ENCODE measurements at regions not wholly inside any gene's neighbourhood (a gene's known extent, or its start where the extent isn't known, plus 50 kb on each side); places are given as distances from the start of the nearest gene placed in this dataset.
"Not testable (repeated sequence)": the region's sequence is repeated elsewhere in the genome, so short reads cannot be mapped to it uniquely, and the experiment has no call there.

DNA sequence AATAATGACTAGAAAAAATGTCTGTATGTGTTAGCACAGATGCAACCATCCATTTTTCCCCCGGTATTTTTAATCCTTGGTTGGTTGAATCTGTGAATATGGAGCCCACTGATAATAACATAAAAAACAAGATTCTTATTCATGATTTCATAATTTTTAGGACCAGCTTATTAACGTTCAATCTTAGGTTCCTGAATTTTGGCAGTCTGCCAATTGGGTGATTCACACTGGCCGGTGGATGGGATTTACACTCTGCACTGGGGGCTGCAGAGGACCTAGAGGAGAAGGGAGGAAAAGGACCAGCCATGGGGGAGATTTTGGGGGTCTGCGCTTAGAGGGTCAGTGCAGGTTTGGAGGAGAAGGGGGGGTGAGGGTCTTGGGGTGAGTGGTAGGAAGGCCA is 327.9 kb downstream of the ACTR3B start:
- DNase-seq (ENCODE audit: low spot score): no peak

DNA sequence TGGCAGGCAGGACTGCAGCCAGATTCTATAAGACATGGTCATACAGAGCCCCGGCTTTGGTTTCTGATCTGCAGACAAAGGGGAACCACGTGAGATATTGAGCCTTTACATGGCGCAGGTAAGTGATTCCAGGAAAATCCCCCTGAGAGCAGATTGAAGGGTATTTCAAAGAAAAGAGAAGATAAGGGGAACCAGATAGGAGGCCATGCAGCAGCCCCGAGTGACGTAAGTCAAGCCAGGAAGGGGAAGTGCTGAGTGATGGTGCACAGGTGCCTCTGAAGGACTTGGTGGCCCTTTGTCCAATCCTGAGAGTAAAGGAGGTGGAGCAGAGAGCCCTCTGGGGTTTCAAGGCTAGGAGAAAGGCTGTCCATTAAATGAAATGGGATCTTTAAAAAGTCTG is 329.0 kb downstream of the ACTR3B start:
- DNase-seq (ENCODE audit: low spot score): no peak

DNA sequence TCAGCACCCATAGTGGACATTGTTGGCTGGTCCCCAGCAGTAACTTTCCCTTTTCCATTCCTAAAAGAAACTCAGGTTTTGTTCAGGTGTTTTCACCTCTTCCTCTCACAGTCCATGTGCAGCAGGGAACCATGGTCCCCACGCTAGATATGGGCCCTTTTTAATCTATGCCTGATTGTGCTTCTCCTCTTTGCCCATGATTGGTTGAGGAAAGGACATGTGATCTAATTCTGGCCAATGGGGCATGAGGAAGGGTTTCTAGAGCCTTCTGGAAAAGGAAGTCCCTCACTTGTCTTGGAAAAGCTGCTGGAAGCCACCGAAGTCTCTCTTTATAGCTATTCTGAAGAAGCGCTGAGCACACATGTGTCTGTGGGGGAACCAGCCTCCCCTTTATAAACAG is 330.7 kb downstream of the ACTR3B start:
- DNase-seq (ENCODE audit: low spot score): no peak

DNA sequence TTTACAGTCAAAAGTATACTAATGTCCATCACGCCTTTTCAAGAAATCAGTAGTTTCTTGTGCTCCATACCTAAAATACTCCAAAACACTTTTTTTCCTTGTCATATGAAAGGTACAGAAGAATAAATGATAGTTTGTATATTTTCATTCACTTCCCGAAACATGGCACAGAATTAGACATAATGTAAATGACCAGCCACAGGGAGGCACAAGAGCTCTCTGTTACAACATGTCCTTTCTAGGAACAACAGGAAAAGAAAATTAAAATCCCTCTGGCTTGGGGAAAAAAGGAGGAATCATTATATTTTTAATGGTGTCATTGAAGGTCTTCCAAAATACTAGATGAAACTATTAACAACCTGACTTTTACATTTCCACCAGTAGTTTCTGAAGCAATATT is 331.2 kb downstream of the ACTR3B start:
- peak; percentile 23 for DNase-seq (ENCODE audit: low spot score)

DNA sequence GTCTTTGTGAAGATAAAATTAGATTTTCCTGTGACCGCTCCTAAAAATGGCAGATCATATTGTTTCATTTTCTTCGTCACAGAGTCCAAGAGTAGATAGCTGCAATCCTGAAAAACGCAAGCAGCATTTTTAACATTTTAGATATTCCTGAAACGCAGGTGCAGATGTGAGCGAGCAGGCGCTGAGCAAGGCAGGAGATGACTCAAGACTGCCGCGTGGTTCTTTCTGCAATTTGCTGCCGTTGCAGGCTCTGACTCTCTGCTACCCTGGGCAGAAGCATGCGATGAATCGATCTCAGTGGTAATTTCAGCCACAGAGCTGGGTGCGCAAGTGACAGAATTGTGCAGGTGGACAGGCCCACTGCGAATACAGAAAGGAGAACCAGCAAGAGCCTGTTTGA is 331.9 kb downstream of the ACTR3B start:
- DNase-seq (ENCODE audit: low spot score): no peak

DNA sequence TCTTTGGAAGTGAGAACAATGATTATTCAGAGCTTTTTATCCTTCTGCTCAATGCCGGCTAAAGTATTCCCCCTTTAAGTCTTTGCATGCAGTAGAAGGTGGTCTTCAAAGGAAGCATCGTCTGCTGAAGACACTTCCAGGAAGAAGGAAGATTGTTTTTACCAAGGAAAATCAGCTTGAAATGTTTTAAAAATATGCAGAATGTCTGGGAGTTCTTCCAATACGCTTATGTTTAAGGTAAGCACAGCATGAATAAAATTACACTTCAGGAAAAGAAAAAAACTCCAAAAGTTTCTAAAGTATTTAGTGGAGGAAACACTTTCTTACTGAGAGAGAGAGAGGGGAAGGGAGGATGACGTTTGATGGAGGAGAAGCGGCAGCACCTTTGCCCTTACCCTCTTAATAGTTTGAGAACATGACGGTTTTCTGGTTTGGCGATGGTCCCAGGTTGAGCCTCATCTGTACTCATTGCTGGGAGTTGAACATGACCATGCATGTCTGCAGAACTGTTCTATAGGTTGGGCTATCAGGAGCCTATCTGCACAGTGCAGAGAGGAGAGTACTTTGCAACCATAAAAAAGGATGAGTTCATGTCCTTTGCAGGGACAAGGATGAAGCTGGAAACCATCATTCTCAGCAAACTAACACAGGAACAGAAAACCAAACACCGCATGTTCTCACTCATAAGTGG is 338.1 kb downstream of the ACTR3B start:
- DNase-seq (ENCODE audit: low spot score): no peak

DNA sequence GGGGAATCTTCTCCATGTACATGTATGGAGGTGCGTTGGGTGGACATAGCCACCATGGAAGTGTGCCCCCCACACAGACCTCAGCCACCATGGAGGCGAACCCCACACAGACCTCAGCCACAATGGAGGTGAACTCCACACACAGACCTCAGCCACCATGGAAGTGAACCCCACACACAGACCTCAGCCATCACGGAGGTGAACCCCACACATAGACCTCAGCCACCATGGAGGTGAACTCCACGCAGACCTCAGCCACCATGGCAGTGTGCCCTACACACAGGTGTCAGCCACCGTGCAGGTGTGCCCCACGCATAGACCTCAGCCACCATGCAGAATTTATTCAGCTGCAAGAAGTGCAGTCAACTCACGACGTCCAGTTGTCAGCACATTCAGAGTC is 339.7 kb downstream of the ACTR3B start:
- no peak for DNase-seq (ENCODE audit: low spot score)

DNA sequence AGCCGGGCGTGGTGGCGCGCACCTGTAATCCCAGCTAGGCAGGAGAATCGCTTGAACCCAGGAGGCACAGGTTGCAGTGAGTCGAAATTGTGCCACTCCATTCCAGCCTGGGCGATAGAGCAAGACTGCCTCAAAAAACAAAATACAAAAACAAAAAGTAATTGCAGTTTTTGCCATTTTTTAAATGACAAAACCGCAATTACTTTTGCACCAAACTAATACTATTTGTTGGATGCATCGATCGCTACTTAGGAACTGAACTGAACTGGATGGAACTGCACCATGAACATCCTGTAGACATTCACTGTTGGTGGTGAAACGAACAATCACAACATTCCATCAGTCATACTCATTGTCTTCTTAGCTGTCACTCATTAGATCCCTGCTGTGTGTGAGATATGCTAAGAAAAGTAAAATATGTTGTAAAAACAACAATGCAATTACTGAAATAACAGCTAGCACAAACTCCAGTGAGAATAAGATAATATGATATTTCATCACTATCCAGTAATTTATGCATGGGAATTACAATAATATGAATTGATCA is 341.2 kb downstream of the ACTR3B start:
- DNase-seq (ENCODE audit: low spot score): no peak

DNA sequence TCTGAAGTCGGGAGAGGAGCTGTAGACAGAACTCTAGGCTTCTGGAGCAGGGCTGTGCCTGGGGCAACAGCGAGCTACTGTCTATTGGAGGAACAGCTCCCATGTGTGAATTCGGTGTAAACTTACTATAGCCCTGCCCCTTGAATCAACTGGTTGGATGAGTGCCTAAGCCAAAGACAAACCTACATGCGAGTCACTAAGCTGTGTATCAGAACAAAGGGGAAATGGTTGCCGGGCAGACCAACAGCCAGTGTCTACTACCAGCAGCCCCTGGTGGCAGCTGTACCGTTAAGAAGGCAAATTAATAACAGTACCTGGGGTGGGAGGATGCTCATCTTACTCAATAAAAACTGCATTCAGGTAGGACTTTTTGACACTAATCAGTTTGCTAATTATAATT is 343.6 kb downstream of the ACTR3B start:
- no peak for DNase-seq (ENCODE audit: low spot score)

DNA sequence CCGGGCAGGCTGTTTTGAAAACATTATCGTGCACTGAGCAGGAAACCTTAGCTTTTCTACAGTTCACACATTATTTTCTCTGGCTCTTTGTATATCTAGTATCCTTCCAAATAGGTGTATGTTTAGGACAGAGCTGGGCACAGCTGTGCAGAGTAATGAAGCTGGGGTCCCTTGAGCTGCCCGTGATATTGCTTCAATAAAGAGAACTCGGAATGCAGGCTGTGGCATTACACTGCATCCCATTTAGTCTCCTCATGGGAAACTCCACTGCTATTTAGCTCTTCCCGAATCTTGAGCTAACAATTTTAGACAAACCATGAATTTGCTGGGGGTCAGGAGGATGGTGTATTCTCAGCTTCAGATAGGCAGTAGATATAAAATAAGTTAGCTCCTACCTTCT is 348.3 kb downstream of the ACTR3B start:
- no peak for DNase-seq (ENCODE audit: low spot score)

DNA sequence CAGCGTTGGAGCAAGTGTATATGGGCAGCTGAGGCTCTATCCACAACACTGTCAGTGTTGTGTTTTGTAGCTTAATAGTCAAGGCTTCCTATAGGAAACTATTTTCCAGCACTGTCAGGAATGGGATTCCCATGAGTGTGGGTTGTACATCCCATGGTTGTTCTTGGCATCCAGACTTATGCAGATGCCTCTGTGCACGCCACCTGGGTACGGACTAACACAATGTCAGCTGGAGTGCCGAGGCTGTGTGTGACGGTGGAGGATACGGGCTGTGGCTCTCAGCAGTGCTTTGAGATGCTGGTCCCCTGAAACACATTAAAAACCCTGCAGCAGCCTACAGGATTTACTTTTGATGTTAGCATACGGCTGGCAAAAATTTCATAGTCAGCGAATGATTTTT is 350.0 kb downstream of the ACTR3B start:
- no peak for DNase-seq (ENCODE audit: low spot score)

DNA sequence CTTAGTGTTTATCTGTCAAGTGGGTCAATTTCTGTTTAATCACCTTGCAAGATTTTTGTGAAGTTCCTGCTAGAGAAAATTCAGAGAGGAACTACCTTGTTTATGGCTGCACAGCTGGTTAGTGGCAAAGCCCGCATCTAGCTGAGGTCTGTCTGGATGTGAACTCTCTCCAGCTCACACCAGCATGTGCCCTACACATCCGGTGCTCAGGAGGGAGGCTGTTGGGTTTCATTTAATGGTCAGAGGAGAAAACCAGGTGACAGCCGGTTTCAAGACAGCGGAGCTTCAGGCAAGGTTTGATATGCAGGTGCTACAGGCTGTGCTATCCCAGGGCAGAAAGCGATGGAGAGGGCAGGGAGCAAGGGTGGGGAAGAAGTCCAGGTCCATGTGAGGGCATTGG is 351.1 kb downstream of the ACTR3B start:
- no peak for DNase-seq (ENCODE audit: low spot score)

DNA sequence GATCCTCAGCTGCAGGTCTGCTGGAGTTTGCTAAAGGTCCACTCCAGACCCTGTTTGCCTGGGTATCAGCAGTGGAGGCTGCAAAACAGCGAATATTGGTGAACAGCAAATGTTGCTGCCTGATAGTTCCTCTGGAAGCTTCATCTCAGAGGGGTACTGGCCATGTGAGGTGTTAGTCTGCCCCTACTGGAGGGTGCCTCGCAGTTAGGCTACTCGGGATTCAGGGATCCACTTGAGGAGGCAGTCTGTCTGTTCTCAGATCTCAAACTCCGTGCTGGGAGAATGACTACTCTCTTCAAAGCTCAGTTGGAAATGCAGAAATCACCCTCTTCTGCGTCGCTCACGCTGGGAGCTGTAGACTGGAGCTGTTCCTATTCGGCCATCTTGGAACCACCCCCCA is 362.7 kb downstream of the ACTR3B start:
- not testable (repeated sequence) for DNase-seq (ENCODE audit: low spot score)

DNA sequence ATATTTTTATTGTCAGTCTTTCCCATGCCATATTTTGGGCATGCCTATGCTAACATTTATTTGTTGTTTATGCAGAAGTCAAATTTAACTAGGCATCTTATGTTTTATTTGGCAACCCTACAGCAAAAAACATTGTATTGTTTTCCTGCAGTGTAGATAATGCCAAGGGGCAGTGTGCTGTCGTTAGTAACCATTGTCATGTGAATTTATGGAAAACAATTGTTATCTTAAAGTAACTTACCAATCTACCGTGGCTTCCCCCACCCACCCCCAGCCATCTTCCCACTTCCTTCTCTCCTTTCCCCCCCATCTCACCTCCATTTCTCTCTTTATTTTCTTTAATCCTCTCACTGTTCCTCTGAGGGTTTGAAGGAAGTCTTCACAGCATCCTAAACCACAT is 370.5 kb downstream of the ACTR3B start:
- DNase-seq (ENCODE audit: low spot score): no peak

DNA sequence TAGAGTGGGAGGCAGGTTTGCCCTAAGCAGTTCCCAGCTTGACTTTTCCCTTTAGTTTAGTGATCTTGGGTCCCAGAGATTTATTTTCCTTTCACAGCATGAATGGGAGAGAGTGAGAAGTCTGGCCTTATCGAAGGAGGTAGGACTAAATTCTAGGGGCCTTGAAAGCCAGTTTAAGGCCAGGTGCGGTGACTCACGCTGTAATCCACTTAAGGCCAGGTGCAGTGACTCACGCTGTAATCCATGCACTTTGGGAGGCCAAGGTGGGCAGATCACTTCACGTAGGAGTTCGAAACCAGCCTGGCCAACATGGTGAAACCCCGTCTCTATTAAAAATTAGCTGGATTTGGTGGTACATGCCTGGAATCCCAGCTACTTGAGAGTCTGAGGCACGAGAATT is 392.2 kb downstream of the ACTR3B start:
- no peak for DNase-seq (ENCODE audit: low spot score)

DNA sequence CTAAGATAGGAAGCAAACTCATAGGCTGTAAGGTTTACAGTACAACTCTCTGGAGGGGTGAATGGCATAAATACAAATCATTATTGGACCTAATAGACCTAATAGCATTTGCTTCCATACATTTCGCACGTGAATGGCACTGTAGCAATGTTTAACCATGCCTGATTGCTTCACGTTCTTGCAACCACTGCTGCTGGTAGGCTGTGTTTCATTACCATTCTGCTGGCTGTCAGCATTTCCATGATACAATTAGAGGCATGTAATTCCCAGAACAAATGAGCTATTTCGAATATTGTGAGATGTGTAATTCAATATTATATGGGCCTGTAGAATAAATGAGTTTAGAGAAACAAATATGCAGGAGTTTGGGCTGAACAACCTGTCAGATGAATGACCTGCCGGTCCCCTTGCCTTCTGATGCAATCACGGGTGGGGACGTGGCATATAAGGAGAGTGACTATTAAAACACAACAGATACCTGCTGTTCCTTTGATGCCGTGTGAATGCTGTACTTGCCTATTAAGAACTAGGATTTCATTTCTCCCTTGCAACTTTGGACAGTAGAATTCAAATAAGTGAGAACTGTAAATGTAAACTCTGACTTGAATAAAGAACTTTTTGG is 393.4 kb downstream of the ACTR3B start:
- DNase-seq (ENCODE audit: low spot score): no peak

DNA sequence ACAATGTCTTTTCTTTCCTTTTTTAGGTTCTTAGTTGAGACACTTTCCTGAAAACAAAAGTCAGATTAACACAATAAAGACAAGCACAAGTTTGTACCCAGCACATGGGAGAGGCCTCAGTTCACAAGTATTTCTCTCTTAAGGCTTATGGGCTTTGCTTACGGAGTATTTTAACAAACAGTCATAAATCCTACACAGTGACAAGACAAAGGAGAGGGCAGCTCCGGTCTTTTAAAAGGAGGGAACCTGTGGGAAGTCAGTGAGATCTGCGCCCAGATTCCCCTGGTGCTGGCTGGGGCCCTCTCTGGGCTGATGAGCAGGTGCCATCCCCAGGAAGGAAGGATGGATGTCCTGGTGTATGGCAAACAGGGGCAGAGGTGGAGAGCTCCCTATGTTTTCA is 398.6 kb downstream of the ACTR3B start:
- DNase-seq (ENCODE audit: low spot score): no peak

DNA sequence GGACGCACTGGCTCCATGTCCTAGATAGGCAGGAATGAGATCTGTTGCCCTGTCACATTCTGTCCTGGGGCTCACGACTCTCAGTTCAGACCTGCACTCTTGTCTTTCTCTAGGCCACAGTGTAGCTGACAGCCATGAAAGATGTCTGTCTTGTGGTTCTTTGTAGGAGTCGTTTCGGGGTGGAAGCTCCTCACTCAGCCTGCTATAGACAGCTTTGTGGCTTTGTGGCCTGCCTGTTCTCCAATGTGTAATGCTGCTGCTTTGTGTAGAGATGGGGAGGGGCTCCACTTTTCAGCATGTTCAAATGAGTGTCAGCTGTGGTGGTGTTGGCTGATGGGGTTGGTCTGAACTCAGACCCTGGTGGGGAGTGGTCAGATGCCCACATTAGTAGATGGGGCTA is 410.7 kb downstream of the ACTR3B start:
- no peak for DNase-seq (ENCODE audit: low spot score)

DNA sequence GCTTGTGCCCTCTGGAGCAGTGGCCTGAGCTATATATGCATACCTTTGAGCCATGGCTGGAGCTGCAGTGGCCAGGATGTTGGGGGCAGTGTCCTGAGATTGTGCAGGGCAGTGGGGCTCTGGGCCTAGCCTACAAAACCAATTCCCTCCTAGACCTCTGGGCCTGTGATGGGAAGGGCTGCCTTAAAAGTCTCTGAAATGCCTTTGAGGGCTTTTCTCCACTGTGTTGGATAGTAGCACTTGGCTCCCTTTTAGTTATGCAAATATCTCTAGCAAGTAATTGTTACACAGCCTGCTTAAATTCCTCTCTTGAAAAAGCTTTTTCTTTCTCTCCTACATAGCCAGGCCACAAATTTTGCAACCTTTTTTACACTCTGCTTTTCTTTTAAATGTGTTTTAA is 426.4 kb downstream of the ACTR3B start:
- DNase-seq (ENCODE audit: low spot score): no peak

DNA sequence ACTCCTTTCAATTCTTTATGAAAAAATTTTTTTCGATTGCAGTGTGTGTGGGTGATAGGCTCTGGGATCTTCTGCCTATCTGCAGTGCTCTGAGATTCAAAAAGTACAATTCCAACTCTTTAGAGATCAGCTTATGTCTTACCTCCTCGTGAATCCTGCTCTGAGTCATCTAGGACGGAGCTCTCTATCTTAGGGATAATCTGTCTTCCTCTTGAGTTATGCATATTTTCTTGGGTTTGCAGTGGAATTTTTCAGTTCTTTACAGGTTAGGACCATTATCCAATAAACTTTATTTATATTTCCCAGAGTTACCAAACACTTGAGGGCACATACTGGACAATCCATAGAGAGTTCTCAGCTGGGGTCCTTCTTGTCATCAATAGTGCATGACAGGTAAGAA is 428.6 kb downstream of the ACTR3B start:
- no peak for DNase-seq (ENCODE audit: low spot score)

DNA sequence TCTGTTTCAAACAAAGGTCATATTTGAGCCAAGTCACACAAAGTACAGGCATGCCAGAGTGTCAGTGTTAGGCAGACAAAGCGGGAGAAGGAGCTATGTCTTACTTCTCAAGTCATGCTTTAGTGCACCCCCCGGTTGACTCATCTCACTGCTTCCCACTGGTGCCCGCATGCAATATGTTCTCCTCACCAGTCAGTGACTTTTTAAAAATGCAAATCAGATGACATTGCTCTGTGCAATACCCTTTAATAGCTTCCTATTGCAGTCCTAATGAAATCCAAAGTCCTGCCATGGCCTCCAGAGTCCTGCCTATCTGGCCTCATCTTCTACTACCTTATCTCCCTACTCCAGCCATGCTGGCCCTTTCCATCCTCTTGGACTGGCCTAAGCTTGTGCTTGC is 429.1 kb downstream of the ACTR3B start:
- no peak for DNase-seq (ENCODE audit: low spot score)

DNA sequence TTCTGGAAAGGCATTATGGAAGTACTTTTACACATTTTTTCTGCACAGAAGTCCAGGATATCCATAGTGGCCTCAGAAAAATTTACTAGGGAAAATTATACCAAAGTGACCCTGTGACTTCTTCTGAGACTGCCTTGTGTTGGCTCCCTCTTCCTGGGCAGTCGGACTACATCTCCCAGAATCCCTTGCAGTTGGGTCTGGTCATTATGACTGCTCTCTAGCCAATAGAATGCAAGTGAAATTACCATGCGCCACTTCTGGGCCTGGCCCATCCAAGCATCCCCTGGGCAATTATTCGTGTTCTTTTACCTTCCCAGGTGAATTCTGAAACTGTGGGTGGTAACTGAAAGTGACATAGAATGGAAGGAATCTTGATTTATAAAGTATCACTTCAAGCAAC is 430.9 kb downstream of the ACTR3B start:
- DNase-seq (ENCODE audit: low spot score): peak; percentile 32

DNA sequence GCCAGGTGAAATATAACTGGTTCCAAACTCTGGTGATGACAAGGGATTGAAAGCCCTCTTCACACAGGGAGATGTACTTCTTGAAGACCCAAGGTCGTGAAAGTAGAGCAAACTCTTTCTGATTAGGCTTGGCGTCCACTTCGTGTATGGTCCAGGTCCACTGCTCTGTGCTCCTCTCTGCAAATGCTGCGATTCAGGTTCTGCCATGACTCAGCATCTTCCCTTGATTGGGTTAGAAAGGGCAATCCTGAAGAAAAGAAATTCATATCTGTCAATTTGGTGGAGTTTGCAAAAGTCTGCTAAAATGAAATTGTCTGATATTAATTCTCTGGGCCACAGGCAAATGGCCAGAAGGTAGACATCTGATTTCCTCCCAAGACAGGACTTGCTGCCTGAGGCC is 431.4 kb downstream of the ACTR3B start:
- no peak for DNase-seq (ENCODE audit: low spot score)

DNA sequence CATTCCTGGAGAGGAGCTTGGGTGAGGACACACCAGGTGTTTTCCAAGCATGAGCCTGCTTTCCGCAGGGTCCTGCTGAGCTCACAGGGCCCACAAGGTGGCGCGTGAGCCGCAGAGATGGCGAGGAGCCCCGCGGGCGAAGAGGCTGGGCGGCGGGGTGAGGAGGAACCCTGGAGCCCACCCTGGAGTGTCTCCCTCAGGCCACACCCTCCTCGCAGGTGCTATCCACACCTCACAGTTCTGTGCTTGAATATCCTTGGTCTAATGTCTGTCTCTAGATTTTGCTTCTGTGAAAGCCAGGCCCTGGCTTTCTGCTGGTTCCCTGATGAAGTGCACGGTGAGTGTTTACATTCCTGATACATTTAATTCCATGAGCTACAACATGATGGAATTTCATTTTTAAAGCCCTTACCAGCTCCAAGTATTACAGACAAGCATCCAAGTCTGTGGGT is 433.6 kb downstream of the ACTR3B start:
- peak; percentile 59 for DNase-seq (ENCODE audit: low spot score)
